ENCODE measurements at regions not wholly inside any gene's neighbourhood (a gene's known extent, or its start where the extent isn't known, plus 50 kb on each side); places are given as distances from the start of the nearest gene placed in this dataset.
A peak's percentile ranks its signal among the peaks of the same experiment; 100 is the strongest.
"Not testable (repeated sequence)": the region's sequence is repeated elsewhere in the genome, so short reads cannot be mapped to it uniquely, and the experiment has no call there.

DNA sequence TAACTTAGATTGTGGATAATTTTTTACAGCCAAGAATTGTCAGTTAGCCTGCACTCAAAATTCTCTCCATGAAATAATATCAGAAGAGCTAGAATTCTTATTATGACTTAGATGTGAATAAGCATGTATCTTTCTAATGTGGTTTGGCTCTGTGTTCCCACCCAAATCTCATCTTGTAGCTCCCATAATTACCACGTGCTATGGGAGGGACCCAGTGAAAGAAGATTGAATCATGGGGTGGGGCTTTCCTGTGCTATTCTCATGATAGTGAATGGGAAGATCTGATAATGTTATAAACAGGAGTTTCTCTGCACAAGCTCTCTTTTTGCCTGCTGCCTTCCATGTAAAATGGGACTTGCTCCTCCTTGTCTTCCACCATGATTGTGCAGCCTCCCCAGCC is 176.8 kb downstream of the MAT2B start:
- DNase-seq (ENCODE audit: extremely low spot score, insufficient read length, low read depth) (no peak), FAIRE-seq (no peak)

DNA sequence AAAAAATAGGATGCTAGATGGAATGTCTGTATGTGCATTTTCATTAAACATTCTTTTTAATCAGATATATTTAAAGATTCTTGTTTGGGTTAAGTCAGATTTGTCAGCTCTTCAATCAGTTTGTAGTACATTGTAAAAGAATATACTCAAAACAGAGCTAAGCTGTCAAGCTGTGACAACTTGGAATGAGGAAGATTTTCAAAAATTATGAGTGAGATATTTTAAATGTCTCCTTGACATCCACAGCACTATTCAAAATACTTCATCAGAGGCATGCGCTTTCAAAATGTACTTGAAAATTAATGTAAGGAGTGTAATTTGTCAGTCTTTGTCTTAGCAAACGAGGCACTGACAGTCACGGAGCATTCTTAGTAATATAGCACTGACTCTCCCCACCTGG is 182.0 kb downstream of the MAT2B start:
- FAIRE-seq (no peak), DNase-seq (ENCODE audit: extremely low spot score, insufficient read length, low read depth) (no peak)

DNA sequence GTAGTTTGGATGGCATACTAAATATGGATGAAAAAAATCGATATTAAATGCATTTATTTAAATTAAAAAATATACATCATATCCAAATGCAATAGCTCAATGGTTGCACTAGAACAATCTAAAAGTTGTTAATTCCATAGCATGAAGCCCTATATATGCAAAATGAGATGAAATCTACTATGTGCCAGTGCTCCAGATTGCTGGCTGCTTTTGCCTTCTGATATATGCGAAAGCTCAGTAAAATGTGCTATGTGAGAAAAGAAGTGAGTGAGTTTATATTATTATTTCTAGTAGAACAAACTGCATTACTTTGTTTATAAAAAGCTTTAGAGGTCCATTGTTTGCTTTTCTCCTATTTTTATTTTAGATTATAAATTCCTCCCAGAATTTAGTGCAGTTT is 186.7 kb downstream of the MAT2B start:
- DNase-seq (ENCODE audit: extremely low spot score, insufficient read length, low read depth) (no peak), FAIRE-seq (no peak)

DNA sequence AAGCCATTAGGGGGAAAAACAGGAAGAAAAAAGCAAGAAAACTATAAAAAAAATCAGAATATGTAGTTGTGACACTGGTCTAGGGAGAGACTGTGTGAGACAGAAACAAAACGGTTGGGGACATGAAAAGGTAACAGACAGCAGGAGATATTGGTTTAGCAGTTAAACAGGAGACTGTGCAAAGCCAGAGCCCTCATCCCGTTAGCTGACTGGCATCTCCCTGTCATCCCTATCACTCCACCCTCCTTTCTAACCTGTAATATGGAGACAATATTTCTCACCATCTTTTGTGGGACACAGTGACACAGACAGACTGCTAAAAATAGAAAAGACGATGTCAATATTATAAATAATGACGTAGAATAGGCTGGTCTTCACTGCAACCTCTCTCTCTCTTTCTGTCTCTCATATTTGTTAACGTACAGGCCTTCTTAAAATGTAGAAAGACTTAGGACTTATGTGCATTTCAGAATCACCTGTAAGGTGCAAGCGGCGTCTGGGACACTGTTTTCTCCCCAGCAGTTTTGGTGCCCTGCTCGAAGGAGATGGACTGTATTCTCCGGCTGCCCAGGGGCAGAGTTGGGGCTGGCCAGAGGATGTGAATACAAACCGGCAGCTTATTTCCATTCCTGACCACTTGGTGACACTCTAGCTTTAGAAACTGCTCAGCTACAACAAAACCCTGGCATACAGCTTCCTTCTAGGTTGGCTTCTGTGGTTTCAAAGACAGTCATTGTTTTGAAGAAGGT is 190.6 kb downstream of the MAT2B start:
- DNase-seq (ENCODE audit: extremely low spot score, insufficient read length, low read depth) (no peak), FAIRE-seq (peak; percentile 56)

DNA sequence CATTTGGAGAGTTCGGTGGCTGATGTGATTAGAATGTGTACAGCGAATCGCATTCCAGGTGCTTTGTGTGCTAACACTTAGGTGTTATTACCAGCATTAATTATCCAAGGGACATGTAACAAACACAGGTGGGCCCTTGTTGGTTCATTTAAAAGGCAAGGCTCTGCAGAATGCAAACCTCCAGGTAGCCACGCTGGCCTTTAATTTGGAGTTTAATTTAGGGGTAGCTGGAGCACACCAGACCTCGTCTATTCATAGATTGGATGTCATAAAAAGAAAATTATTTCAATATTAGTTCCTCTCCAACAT is 191.1 kb downstream of the MAT2B start:
- DNase-seq (ENCODE audit: extremely low spot score, insufficient read length, low read depth) (no peak), FAIRE-seq (no peak)

DNA sequence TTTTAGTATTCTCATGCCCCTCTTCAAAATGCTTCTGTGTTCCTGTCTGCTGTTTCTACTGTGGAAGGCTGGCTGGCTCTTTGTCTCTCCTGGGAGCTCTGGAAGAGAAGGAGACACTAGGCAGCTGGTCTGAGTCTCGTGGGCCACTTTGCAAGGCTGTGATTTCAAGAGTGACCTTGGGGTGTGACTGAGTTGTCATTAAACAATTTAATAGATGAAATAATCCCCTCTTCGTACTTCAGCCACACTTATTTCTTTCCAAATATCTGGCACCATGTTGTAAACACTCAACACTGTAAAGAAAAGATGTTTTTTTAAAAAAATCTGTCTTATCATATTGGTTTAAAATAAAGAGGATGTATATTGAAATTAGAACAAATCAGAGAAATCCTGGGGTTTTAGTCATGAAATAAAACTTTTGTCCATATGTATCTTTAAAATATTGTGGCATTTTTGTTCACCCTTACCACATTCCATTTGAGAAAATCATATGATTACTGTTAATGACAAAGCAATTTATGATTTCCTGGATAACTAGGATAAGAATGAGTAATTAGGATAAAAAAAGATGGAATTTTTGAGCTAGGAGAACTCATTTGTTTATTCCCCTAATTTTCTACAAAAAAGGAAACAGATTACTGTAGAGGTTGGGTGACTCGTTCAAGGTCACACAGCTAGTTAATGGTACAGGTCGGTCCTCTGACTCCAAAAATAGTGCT is 200.8 kb downstream of the MAT2B start:
- FAIRE-seq (no peak), DNase-seq (ENCODE audit: extremely low spot score, insufficient read length, low read depth) (no peak)

DNA sequence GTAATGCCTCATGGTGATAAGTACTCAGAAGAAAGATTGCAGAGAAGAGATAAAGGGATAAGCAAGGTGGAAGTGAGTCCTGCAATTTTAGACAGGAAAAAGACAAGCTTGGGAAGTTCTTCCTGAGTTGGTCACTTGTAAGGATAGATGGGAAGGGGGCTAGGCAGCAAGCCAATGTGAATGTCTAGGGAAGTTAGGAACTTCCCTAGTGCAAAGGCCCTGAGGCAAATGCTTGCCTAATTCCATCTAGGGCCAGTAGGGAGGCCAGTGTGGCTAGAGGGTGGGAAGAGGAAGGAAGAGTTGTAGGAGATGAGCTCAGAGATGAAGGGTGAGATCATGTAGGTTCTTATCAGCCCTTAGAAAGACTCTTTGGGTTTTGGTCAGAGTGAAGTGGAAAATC is 206.6 kb downstream of the MAT2B start:
- DNase-seq (ENCODE audit: extremely low spot score, insufficient read length, low read depth) (no peak), FAIRE-seq (no peak)

DNA sequence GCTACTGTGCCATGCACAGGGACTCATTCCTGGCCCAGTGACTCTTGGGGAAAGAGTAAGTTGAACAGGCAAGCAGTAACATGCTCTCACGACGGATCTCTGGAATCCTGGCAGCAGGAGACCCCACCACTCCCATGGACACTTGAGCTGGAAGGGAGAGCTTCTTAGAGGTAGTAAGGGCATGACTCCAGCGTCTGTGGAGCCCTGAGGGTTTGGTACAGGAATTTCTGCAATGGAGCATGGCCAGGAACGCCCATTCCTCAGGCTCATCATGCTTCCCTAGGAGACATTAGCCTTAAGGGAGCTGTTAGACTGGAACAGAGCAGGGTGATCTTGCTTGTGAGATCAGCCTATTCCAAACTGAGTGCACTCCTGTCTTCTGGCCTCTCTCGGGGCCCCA is 212.9 kb downstream of the MAT2B start:
- no peak for DNase-seq (ENCODE audit: extremely low spot score, insufficient read length, low read depth)
- no peak for FAIRE-seq

DNA sequence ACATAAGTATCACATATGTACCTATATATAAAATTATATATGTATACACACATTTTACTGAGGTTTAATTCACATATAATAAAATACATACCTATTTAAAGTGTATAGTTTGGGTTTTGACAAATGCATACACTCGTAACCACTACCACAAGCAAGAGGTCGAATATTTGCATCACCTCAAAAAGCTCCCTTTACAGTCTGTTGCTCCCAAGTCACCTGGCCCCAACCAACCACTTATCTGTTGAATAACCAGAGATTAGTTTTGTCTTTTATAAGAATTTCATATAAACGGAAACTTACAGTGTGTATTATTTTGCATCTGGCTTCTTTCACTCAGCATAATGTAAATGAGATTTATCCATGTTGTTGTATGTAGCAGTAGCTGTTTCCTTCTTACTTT is 218.9 kb downstream of the MAT2B start:
- DNase-seq (ENCODE audit: extremely low spot score, insufficient read length, low read depth), result no peak
- FAIRE-seq, result no peak

DNA sequence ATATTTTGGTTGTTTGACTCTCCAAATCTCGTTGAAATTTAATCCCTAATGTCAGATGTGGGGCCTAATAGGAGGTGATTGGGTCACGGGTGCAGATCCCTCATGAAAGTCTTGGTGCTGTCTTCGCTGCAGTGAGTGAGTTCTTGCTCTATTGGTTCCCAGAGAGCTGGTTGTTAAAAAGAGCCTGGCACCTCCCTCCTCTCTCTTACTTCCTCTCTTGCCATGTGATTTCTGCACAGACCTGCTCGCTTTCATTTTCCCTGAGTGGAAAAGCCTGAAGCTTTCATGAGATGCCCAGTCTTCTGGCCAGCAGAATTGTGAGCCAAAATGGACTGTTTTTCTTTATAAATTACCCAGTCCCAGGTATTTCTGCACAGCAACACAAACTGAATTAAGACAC is 221.6 kb downstream of the MAT2B start:
- DNase-seq (ENCODE audit: extremely low spot score, insufficient read length, low read depth) (no peak), FAIRE-seq (peak; percentile 55)

DNA sequence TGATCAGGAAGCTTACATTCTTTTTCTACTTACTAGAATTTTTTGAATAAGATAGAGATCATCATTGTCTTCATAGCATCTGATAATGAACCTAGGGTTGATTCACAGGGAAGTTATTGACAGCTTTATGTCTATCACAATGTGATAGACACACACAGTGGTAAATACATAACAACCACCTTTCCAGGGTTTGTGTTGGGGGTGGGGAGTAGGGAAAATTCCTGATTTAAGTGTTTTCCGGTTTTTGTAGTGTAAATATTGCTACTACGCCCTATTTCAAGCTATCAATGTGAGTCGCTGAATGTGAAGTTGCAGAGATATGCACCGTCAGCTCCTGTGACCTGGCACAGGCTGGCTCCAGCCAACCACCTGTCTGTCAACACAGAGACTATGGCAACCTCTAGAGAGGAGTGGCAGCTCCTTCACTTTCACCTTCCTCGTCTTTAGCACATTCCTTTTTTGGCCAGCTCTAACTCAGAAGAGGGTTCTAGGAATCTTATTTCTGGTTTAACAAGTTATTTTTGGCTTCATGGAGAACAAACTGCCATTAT is 224.9 kb downstream of the MAT2B start:
- no peak for DNase-seq (ENCODE audit: extremely low spot score, insufficient read length, low read depth)
- no peak for FAIRE-seq

DNA sequence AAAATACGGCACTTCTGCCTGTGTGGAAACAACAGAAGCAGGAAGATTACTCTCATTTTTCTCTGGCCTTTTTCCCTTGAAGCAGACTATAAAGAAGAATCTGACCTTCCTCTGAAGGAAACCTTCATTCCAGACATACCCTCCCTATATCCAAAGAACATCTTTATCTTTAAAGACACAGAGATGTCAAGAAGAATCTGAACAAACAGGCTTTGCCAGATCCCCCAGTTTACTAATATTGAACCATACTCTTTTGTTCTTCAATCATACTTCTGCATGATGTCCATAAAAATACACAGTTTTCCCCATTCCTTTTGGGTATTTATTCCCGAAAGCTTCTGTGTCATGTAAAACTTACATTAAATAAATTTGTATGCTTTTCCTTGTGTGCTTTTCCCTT is 225.8 kb downstream of the MAT2B start:
- FAIRE-seq (no peak), DNase-seq (ENCODE audit: extremely low spot score, insufficient read length, low read depth) (no peak)

DNA sequence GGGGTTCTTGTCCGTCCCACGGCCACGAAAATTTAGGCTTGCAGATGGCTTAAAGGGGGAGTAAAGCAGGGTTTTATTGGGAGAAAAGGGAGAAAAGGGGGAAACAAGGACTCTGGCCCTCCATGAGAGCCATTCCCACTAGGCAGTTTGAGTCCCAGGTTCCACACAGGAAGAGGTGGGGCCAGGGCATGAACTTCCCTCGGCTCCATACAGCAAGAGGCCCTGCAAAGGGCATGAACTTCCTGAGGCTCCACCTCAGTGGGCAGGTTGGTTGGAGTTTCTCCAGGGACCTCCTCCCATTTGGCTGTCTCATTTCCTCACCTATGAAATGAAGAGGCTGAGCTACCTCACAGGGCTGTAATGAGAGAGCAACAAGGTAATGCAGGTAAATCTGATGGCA is 229.7 kb downstream of the MAT2B start:
- DNase-seq (ENCODE audit: extremely low spot score, insufficient read length, low read depth) (no peak), FAIRE-seq (no peak)

DNA sequence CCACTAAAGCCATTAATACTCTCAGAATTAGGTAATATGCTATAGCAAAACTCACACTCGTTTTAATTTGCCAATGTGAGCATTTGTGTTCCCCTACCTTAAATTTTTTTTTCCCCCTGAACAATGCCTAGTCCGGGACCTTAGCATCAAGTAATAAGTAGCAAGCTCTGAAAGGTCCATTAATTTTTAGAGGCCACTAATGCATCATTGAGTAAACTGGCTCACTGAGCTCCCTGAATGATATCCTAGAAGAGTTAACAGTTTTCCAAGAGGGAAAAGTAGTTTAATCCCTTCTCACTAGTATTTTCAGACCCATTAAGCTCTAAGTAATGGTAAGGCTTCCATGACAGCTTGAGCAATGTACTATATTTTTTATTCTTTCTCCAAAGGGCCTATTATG is 242.2 kb downstream of the MAT2B start:
- DNase-seq (ENCODE audit: extremely low spot score, insufficient read length, low read depth) (no peak), FAIRE-seq (no peak)

DNA sequence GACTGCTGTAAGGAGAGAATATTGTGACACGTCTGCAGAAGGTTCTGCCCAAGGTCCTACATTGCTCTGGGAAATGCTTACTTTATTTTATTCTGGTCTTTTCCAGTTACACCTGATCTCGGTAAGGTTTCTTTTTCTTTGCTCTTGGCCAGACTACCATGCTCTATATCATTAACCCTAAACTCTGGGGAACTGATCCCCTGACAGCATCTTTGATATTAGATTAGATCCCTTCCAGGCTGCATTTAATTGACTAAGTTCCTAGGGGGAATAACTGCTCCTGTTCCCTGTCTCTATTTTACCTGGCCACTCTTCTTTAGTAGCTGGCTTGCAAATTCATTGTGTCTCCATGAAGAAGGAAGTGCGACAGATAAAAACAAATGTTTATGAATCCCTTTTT is 243.5 kb downstream of the MAT2B start:
- no peak for DNase-seq (ENCODE audit: extremely low spot score, insufficient read length, low read depth)
- FAIRE-seq, result no peak

DNA sequence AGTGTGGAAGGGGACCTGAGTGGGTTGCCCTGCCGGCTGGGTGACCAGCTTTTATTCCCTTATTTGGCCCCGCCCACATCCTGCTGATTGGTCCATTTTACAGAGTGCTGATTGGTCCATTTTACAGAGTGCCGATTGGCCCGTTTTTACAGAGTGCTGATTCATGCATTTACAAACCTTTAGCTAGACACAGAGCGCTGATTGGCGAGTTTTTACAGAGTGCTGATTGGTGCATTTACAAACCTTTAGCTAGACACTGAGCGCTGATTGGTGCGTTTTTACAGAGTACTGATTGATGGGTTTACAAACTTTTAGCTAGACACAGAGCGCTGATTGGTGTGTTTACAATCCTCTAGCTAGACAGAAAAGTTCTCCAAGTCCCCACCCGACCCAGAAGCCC is 245.0 kb downstream of the MAT2B start:
- not testable (repeated sequence) for DNase-seq (ENCODE audit: extremely low spot score, insufficient read length, low read depth); FAIRE-seq

DNA sequence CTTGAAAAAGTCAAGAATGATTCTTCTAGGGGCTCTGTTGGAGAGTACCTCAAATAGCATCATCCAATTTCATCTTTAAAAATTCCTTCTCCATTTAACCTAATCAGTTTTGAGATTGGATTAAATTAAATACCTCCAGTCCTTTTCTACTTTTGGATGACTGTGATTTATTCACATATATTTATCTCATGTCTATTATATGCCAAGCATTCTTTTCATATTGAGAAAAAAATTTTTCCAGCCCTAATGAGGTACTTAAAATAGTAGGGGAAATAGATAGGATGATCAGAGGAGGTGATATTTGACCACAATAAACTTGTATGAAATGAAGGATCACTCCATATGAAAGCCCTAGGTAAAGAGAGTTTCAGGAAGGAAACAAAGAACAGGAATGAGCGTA is 250.1 kb downstream of the MAT2B start:
- DNase-seq (ENCODE audit: extremely low spot score, insufficient read length, low read depth) (no peak), FAIRE-seq (no peak)

DNA sequence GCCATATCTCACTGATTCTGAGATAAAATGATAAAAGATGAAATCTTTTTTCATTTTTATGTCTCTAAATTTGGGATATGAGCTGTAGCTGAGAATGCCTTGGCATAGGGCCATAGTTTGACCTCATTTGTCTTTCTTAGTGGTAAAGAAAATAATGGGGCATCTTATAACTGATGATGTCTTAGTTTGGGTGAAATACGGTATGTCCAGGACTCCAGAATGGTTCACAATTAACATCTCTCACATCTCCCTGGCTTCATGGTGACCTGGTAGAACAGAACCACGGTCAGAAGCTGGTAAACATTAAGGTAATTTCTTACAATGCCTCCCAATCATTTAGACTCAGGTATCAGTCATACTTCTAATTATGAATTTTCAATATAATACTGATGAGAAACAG is 250.8 kb downstream of the MAT2B start:
- FAIRE-seq, result no peak
- DNase-seq (ENCODE audit: extremely low spot score, insufficient read length, low read depth), result no peak

DNA sequence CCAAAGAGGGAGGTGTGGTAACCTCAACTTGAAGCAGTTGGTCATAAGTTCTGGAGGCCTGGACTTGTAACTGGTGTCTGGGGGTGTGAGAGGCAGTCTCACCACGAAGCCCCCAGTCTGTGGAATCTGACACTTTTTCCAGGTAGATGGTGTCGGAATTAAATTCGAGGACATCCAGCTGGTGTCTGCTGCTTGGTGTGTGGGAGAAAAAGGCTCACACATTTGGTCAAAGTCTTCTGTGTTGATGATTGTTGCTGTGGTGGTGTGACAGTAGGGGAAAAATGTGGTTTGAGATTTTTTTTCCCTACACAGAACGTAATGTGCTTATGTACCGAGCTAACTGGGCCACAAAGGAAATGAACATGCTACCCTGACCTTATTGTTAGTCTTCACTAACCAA is 251.9 kb downstream of the MAT2B start:
- FAIRE-seq, result no peak

DNA sequence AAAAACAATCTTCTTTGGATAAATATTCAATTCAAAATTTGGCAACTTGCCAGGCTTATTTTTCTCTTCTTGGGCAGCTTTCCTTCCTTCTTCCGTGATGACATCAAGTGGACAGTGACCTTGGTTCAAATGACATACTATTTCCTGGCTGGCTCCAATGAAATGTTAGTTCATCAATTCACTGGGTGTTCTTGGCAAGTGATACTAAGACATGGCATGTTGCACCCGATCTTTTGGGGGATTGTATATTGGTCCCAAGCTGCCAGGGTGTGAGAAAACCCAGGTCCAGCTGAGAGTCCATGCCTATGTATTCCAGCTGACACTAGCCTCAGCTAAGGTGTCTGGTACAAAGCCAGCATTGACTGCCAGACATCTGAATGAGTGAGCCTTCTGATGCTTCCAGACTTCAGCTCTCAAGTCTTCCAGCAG is 252.9 kb downstream of the MAT2B start:
- FAIRE-seq (no peak), DNase-seq (ENCODE audit: extremely low spot score, insufficient read length, low read depth) (no peak)

More for the DNA sequence above, 251.9 kb downstream of the MAT2B start:
- DNase-seq (ENCODE audit: extremely low spot score, insufficient read length, low read depth), result no peak

DNA sequence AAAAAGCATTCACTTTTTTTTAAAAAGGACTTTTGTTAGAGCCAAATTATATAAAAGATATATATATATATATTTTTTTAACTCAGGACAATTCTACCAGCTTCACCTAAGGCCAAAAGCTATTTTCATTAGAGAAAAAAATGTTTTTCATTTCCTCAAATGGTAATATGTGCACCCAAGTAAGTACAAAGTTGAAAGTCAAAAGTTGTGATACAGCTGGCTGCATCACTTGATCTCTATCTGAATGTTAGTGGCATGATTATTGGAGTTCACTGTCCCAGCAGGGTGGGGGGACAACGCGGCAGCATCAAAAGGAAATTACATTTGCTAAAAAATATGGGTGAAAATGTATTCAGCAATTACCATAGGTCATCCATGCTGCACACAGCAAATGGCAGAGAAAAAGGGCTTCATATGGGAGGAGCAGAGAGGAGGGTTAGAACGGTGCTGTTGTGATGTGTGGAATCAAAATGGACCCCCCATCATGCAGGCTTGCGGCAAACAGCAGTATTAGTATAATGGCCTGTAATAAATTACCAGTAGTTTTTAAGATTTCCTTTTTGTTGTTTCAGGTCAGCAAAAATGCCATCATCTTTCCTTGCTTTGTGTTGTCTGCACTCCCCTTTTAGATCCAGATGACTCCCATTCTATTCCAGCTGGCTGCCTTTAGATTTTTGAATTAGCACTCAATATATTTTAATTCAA is 253.7 kb downstream of the MAT2B start:
- FAIRE-seq (no peak), DNase-seq (ENCODE audit: extremely low spot score, insufficient read length, low read depth) (no peak)

Data from GM18507 (cell line).